Mesothelial cell of epicardium (in vitro differentiated cells): ENCODE measurements at regions not wholly inside any gene's neighbourhood (a gene's known extent, or its start where the extent isn't known, plus 50 kb on each side); places are given as distances from the start of the nearest gene placed in this dataset.

ENCODE experiments used
- DNase-seq, 2 experiments: peaks; one replicate each; pipeline ENCODE4 v3.0.0; 2021; ENCODE audit warnings: low spot score in 2 of 2; ENCODE audit not compliant: unreplicated experiment in 2 of 2
- H3K27ac Mint-ChIP-seq: 2 replicates; pipeline ENCODE4 v1.8.0; 2021; ENCODE audit warnings: mixed read lengths
- H3K27me3 Mint-ChIP-seq: 2 replicates; pipeline ENCODE4 v1.8.0; 2021; ENCODE audit warnings: low read depth, mixed read lengths
- H3K36me3 Mint-ChIP-seq: 2 replicates; pipeline ENCODE4 v1.8.0; 2021; ENCODE audit warnings: mixed read lengths
- H3K4me1 Mint-ChIP-seq: 2 replicates; pipeline ENCODE4 v1.8.0; 2021; ENCODE audit warnings: mixed read lengths
- H3K4me3 Mint-ChIP-seq: 2 replicates; pipeline ENCODE4 v1.8.0; 2021; ENCODE audit warnings: mild to moderate bottlenecking, moderate library complexity, mixed read lengths
- H3K9me3 Mint-ChIP-seq: 2 replicates; pipeline ENCODE4 v1.8.0; 2021; ENCODE audit warnings: mixed read lengths
- CTCF ChIP-seq: fragments of 200-600 bp; sonication (generic); IDR thresholded peaks from one replicate; pipeline ENCODE4 v1.5.0; 2021; ENCODE audit warnings: antibody characterized with exemption; ENCODE audit not compliant: unreplicated experiment

- Mint-ChIP-seq H3K9me3 (no peaks in the 10 kb centered on the region), H3K36me3 (no peaks in the 10 kb centered on the region), H3K27ac (no peak overlapping the region), H3K27me3 (peaks cover 2% of the 10 kb centered on the region), H3K4me3 (no peak overlapping the region), H3K4me1 (no peaks in the 10 kb centered on the region)
- no peak for DNase-seq
- TF ChIP-seq CTCF = no peak
These were observed 168.2 kb downstream of the MFSD1 start for GRCh38 chr3:158970006-158970405.

GRCh38 chr3:158974904-158975303, 173.1 kb downstream of the MFSD1 start:
- no peaks in the 10 kb centered on the region for H3K27me3 Mint-ChIP-seq
- H3K4me1 Mint-ChIP-seq = no peaks in the 10 kb centered on the region
- no peak overlapping the region for H3K27ac Mint-ChIP-seq
- DNase-seq = no peak
- no peaks in the 10 kb centered on the region for H3K36me3 Mint-ChIP-seq
- H3K9me3 Mint-ChIP-seq = no peaks in the 10 kb centered on the region
- no peak overlapping the region for H3K4me3 Mint-ChIP-seq
- TF ChIP-seq CTCF = no peak

GRCh38 chr3:158976966-158977365, 175.1 kb downstream of the MFSD1 start:
- Mint-ChIP-seq H3K27me3 (no peaks in the 10 kb centered on the region), H3K4me1 (no peaks in the 10 kb centered on the region), H3K27ac (no peak overlapping the region), H3K4me3 (no peak overlapping the region), H3K36me3 (no peaks in the 10 kb centered on the region), H3K9me3 (peaks cover 5% of the 10 kb centered on the region)
- DNase-seq = no peak
- no peak for TF ChIP-seq CTCF

GRCh38 chr3:158977497-158977896, 175.6 kb downstream of the MFSD1 start:
- TF ChIP-seq CTCF = no peak
- H3K9me3 Mint-ChIP-seq = peaks cover 5% of the 10 kb centered on the region
- H3K4me1 Mint-ChIP-seq = no peaks in the 10 kb centered on the region
- no peak overlapping the region for H3K4me3 Mint-ChIP-seq
- H3K27me3 Mint-ChIP-seq = no peaks in the 10 kb centered on the region
- no peaks in the 10 kb centered on the region for H3K36me3 Mint-ChIP-seq
- no peak overlapping the region for H3K27ac Mint-ChIP-seq
- DNase-seq = no peak

GRCh38 chr3:158983216-158984099, 181.6 kb downstream of the MFSD1 start:
- TF ChIP-seq CTCF = no peak
- Mint-ChIP-seq H3K4me3 (no peak overlapping the region), H3K36me3 (no peaks in the 10 kb centered on the region), H3K9me3 (peaks cover 17% of the 10 kb centered on the region), H3K4me1 (no peaks in the 10 kb centered on the region), H3K27ac (no peak overlapping the region), H3K27me3 (peaks cover 3% of the 10 kb centered on the region)
- DNase-seq = no peak
